C4-2B (cell line): ENCODE measurements at regions not wholly inside any gene's neighbourhood (a gene's known extent, or its start where the extent isn't known, plus 50 kb on each side); places are given as distances from the start of the nearest gene placed in this dataset.

Experiments
- H3K27ac ChIP-seq: fragments of 450-650 bp; 2 replicates; pipeline ENCODE4 v1.5.1; 2017
- CTCF ChIP-seq: fragments of 450-650 bp; conservative IDR thresholded peaks from 2 replicates; pipeline ENCODE4 v1.5.1; 2017; ENCODE audit warnings: mild to moderate bottlenecking
- ZFX ChIP-seq: fragments of 450-650 bp; IDR thresholded peaks from 2 replicates; pipeline ENCODE4 v1.6.1; 2017

- no peak overlapping the region for H3K27ac ChIP-seq
- TF ChIP-seq ZFX = no peak
- no peak for TF ChIP-seq CTCF
Observed at GRCh38 chr14:104472536-104473243, 106.9 kb upstream of the C14orf180 start.

- no peak overlapping the region for H3K27ac ChIP-seq
- TF ChIP-seq CTCF (no peak), ZFX (no peak)
Observed at GRCh38 chr14:104473244-104473565, 106.4 kb upstream of the C14orf180 start.

GRCh38 chr14:104473649-104474494 is 105.7 kb upstream of the C14orf180 start:
- TF ChIP-seq CTCF = no peak
- no peak for TF ChIP-seq ZFX
- no peak overlapping the region for H3K27ac ChIP-seq

GRCh38 chr14:104474495-104475213 is 104.9 kb upstream of the C14orf180 start:
- no peak overlapping the region for H3K27ac ChIP-seq
- TF ChIP-seq CTCF = no peak
- TF ChIP-seq ZFX = no peak

GRCh38 chr14:104475256-104475655 is 104.3 kb upstream of the C14orf180 start:
- H3K27ac ChIP-seq = no peak overlapping the region
- TF ChIP-seq ZFX (no peak), CTCF (no peak)

GRCh38 chr14:104475802-104476201 is 103.8 kb upstream of the C14orf180 start:
- TF ChIP-seq CTCF = no peak
- no peak for TF ChIP-seq ZFX
- no peak overlapping the region for H3K27ac ChIP-seq

- TF ChIP-seq ZFX (no peak), CTCF (no peak)
- H3K27ac ChIP-seq = no peak overlapping the region
Observed at GRCh38 chr14:104476437-104476836, 103.1 kb upstream of the C14orf180 start.
